ENCODE measurements at regions not wholly inside any gene's neighbourhood (a gene's known extent, or its start where the extent isn't known, plus 50 kb on each side); places are given as distances from the start of the nearest gene placed in this dataset.

DNA sequence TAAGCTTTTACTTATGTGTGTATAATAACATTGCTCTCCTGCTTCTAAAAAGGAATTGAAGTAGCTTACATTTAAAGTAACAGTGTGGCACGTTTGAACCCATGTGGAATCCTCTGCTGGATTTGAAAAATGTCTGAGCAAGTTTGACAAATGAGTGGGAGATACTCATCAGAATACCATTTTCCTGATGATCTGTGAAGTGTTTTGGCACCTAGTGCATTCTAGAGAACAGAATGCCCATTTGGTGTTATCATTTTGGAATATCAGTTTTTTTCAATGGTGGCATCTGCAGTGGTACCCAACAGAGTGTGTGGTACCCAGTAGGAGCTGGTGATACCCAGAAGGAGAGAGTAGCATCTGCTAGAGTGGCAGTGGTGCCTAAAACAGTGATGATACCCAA, 471.1 kb downstream of the PLK2 start:
- DNase-seq: no peak
- peaks cover 11% of the 10 kb centered on the region for H3K27me3 ChIP-seq (ENCODE audit: control insufficient read depth, insufficient read depth, low read length, poor library complexity, severe bottlenecking)
- no peak overlapping the region for H3K4me3 Mint-ChIP-seq
- WGBS, 2 experiments (ENCODE audit: insufficient coverage in 1 of 2, insufficient read length in 1 of 2): 96 to 100% methylated on average over 1 of the region's 1 CpG
- peaks cover 6% of the 10 kb centered on the region for H3K4me1 ChIP-seq (ENCODE audit: control insufficient read depth, insufficient read depth, low read length)
- H3K27ac ChIP-seq (ENCODE audit: low read depth, low read length): no peak overlapping the region
- peaks cover 9% of the 10 kb centered on the region for H3K27me3 Mint-ChIP-seq (ENCODE audit: insufficient read depth)
- no peak overlapping the region for H3K9ac ChIP-seq (ENCODE audit: extremely low read depth, low read length, poor library complexity, severe bottlenecking)
- no peaks in the 10 kb centered on the region for H3K36me3 Mint-ChIP-seq (ENCODE audit: low read depth)
- H3K36me3 ChIP-seq (ENCODE audit: control insufficient read depth, insufficient read depth, low read length): no peaks in the 10 kb centered on the region
- no peak overlapping the region for H3K4me3 ChIP-seq (ENCODE audit: low read length)
- H3K9me3 ChIP-seq (ENCODE audit: control insufficient read depth, low read length): peaks cover 5% of the 10 kb centered on the region
- TF ChIP-seq, protein P1, sequence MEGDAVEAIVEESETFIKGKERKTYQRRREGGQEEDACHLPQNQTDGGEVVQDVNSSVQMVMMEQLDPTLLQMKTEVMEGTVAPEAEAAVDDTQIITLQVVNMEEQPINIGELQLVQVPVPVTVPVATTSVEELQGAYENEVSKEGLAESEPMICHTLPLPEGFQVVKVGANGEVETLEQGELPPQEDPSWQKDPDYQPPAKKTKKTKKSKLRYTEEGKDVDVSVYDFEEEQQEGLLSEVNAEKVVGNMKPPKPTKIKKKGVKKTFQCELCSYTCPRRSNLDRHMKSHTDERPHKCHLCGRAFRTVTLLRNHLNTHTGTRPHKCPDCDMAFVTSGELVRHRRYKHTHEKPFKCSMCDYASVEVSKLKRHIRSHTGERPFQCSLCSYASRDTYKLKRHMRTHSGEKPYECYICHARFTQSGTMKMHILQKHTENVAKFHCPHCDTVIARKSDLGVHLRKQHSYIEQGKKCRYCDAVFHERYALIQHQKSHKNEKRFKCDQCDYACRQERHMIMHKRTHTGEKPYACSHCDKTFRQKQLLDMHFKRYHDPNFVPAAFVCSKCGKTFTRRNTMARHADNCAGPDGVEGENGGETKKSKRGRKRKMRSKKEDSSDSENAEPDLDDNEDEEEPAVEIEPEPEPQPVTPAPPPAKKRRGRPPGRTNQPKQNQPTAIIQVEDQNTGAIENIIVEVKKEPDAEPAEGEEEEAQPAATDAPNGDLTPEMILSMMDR (conservative IDR thresholded peaks at IDR 0.05): no peak
- peaks cover 11% of the 10 kb centered on the region for H3K4me1 Mint-ChIP-seq
- H3K9me3 Mint-ChIP-seq: no peaks in the 10 kb centered on the region
- H3K27ac Mint-ChIP-seq: no peak overlapping the region

DNA sequence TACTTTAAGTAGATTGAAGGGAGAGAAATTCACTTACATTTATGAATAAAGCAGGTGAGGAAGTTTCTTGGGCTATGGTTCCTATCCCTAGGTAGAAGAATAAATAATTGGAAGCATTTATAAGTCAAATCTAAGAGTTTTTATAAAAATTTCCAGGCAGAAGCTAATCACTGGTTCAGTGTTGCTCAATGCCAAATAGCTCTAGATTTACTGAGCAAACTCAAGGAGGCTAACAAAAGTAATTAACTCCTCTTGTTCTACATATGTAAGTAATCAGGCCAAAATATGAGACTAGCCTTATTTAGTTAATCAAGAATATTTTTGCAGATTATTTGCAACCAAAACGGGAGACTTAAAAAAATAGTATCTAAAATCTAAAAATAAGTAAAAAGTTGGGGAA, 472.3 kb downstream of the PLK2 start:
- TF ChIP-seq, protein P1 (conservative IDR thresholded peaks at IDR 0.05): no peak
- H3K36me3 Mint-ChIP-seq (ENCODE audit: low read depth): no peaks in the 10 kb centered on the region

GRCh38 chr5:57986761-57987341, 473.0 kb downstream of the PLK2 start:
- H3K4me1 Mint-ChIP-seq: peaks cover 11% of the 10 kb centered on the region
- H3K36me3 Mint-ChIP-seq (ENCODE audit: low read depth): no peaks in the 10 kb centered on the region
- no peak overlapping the region for H3K9ac ChIP-seq (ENCODE audit: extremely low read depth, low read length, poor library complexity, severe bottlenecking)
- H3K4me3 Mint-ChIP-seq: no peak overlapping the region
- TF ChIP-seq, protein P1 (conservative IDR thresholded peaks at IDR 0.05): no peak
- no peaks in the 10 kb centered on the region for H3K9me3 ChIP-seq (ENCODE audit: control insufficient read depth, low read length)
- H3K27me3 Mint-ChIP-seq (ENCODE audit: insufficient read depth): peaks cover 7% of the 10 kb centered on the region
- no peaks in the 10 kb centered on the region for H3K36me3 ChIP-seq (ENCODE audit: control insufficient read depth, insufficient read depth, low read length)
- no peak for DNase-seq
- peak overlapping the region; percentile 21 for H3K27ac ChIP-seq (ENCODE audit: low read depth, low read length)
- no peak overlapping the region for H3K27ac Mint-ChIP-seq
- no peaks in the 10 kb centered on the region for H3K9me3 Mint-ChIP-seq
- peaks cover 11% of the 10 kb centered on the region for H3K27me3 ChIP-seq (ENCODE audit: control insufficient read depth, insufficient read depth, low read length, poor library complexity, severe bottlenecking)
- H3K4me1 ChIP-seq (ENCODE audit: control insufficient read depth, insufficient read depth, low read length): peaks cover 6% of the 10 kb centered on the region
- no peak overlapping the region for H3K4me3 ChIP-seq (ENCODE audit: low read length)

More for the DNA sequence above, 472.3 kb downstream of the PLK2 start:
- Histone ChIP-seq H3K9ac (ENCODE audit: extremely low read depth, low read length, poor library complexity, severe bottlenecking) (no peak overlapping the region), H3K4me1 (ENCODE audit: control insufficient read depth, insufficient read depth, low read length) (peaks cover 6% of the 10 kb centered on the region), H3K36me3 (ENCODE audit: control insufficient read depth, insufficient read depth, low read length) (no peaks in the 10 kb centered on the region), H3K27me3 (ENCODE audit: control insufficient read depth, insufficient read depth, low read length, poor library complexity, severe bottlenecking) (peaks cover 11% of the 10 kb centered on the region), H3K9me3 (ENCODE audit: control insufficient read depth, low read length) (peaks cover 4% of the 10 kb centered on the region), H3K4me3 (ENCODE audit: low read length) (no peak overlapping the region), H3K27ac (ENCODE audit: low read depth, low read length) (peak overlapping the region; percentile 21)
- Mint-ChIP-seq H3K4me1 (peaks cover 11% of the 10 kb centered on the region), H3K4me3 (no peak overlapping the region), H3K27me3 (ENCODE audit: insufficient read depth) (peaks cover 9% of the 10 kb centered on the region), H3K9me3 (no peaks in the 10 kb centered on the region), H3K27ac (no peak overlapping the region)
- DNase-seq: no peak
- WGBS, 2 experiments (ENCODE audit: insufficient coverage in 1 of 2, insufficient read length in 1 of 2): 100% methylated on average over 1 of the region's 1 CpG; no CpG with 5 or more reads in 1 of the 2 experiments

Measured in endodermal cell (in vitro differentiated cells).